ENCODE measurements at regions not wholly inside any gene's neighbourhood (a gene's known extent, or its start where the extent isn't known, plus 50 kb on each side); places are given as distances from the start of the nearest gene placed in this dataset.

DNA sequence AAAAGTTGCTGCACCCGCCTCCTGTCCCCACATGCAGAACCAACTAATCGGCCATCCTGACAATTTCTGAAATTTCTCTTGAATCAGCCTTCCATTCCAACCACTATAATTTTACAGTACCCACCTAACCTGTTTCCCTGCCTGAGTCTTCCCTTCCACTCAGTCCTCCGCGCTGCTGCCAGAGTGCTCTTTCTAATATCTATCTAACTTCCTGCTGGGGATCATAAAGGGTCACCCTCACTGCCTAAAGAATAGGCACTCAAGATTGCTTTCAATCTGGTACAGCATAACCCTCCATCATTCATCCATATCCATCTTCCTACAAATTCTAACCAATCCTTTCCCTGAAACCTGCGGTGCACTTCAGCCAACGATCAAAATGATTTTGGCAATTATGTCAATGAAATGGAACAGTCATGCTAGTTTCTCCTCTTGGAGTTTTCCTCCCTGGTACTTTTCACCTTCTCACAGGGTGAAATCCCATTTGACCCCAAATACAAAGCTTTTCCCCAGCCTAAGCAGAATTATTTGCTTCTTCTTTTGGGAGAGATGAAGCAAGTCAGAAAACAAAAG lies 117.5 kb upstream of the BEND6 start:
- Histone ChIP-seq H3K27me3 (ENCODE audit: control insufficient read depth, extremely low read depth, insufficient read depth, low read length) (no peaks in the 10 kb centered on the region), H3K9ac (ENCODE audit: control insufficient read depth, extremely low read depth, insufficient read depth, low read length) (no peak overlapping the region), H3K9me3 (ENCODE audit: control insufficient read depth, low read depth, low read length) (no peaks in the 10 kb centered on the region), H3K36me3 (ENCODE audit: control insufficient read depth in 2 of 2, extremely low read depth in 1 of 2, insufficient read depth in 2 of 2, low read length in 2 of 2) (no peaks in the 10 kb centered on the region), H3K4me1 (ENCODE audit: control insufficient read depth, extremely low read depth, insufficient read depth, low read length) (peaks cover under 1% of the 10 kb centered on the region), H3K4me3 (ENCODE audit: control insufficient read depth in 2 of 3, extremely low read depth in 1 of 3, insufficient read depth in 2 of 3, low read depth in 1 of 3, low read length in 3 of 3) (no peak overlapping the region), H4K20me1 (ENCODE audit: control insufficient read depth, extremely low read depth, insufficient read depth, low read length) (no peaks in the 10 kb centered on the region), H3K79me2 (ENCODE audit: control insufficient read depth, insufficient read depth, low read length) (peaks cover 7% of the 10 kb centered on the region), H3K4me2 (ENCODE audit: control insufficient read depth, extremely low read depth, insufficient read depth, low read depth, low read length) (no peak overlapping the region), H3K27ac (ENCODE audit: control insufficient read depth, insufficient read depth, low read length) (no peak overlapping the region), H3K9me1 (ENCODE audit: control insufficient read depth, extremely low read depth, insufficient read depth, low read length) (no peaks in the 10 kb centered on the region), H2AFZ (ENCODE audit: control insufficient read depth, low read length) (no peak overlapping the region)
- no peak for DNase-seq (ENCODE audit: low read depth, low spot score)
- dilution Hi-C loops (cut with MboI; ENCODE audit: extremely low pct_ligation_motif_present, low sequenced_read_pairs) = no loop called here
- TF ChIP-seq, protein P1, sequence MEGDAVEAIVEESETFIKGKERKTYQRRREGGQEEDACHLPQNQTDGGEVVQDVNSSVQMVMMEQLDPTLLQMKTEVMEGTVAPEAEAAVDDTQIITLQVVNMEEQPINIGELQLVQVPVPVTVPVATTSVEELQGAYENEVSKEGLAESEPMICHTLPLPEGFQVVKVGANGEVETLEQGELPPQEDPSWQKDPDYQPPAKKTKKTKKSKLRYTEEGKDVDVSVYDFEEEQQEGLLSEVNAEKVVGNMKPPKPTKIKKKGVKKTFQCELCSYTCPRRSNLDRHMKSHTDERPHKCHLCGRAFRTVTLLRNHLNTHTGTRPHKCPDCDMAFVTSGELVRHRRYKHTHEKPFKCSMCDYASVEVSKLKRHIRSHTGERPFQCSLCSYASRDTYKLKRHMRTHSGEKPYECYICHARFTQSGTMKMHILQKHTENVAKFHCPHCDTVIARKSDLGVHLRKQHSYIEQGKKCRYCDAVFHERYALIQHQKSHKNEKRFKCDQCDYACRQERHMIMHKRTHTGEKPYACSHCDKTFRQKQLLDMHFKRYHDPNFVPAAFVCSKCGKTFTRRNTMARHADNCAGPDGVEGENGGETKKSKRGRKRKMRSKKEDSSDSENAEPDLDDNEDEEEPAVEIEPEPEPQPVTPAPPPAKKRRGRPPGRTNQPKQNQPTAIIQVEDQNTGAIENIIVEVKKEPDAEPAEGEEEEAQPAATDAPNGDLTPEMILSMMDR (optimal IDR thresholded peaks at IDR 0.05 in 1 of 3, IDR thresholded peaks at IDR 0.05 in 1 of 3, conservative IDR thresholded peaks at IDR 0.05 in 1 of 3; ENCODE audit: extremely low read depth in 1 of 3, insufficient read depth in 2 of 3, low read length in 3 of 3) = no peak
- no peak for TF ChIP-seq EZH2 (IDR thresholded peaks at IDR 0.05; ENCODE audit: low read length)
- FAIRE-seq = no peak

DNA sequence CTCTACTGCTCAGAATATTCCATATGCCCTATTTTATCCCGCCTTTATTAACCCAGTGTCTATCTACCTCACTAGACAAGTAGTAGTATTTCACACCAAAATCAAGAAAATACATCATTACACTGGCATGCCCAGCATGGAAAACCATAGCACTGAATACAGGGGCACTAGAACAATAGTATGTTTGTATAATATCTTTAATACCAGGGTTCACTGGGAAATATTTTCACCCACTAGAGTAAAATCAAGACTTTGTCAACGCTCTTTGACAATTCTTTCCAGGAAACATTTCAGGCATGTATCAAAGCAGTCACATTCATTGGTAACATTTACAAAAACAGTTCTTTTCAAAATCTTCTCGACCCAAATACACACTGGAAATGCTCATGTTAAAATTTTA lies 119.3 kb upstream of the BEND6 start:
- no peak for TF ChIP-seq EZH2 (IDR thresholded peaks at IDR 0.05; ENCODE audit: low read length)
- TF ChIP-seq, protein P1 (optimal IDR thresholded peaks at IDR 0.05 in 1 of 3, IDR thresholded peaks at IDR 0.05 in 1 of 3, conservative IDR thresholded peaks at IDR 0.05 in 1 of 3; ENCODE audit: extremely low read depth in 1 of 3, insufficient read depth in 2 of 3, low read length in 3 of 3) = no peak
- H3K36me3 ChIP-seq (ENCODE audit: control insufficient read depth in 2 of 2, extremely low read depth in 1 of 2, insufficient read depth in 2 of 2, low read length in 2 of 2) = no peaks in the 10 kb centered on the region
- H3K9me3 ChIP-seq (ENCODE audit: control insufficient read depth, low read depth, low read length) = no peaks in the 10 kb centered on the region
- H4K20me1 ChIP-seq (ENCODE audit: control insufficient read depth, extremely low read depth, insufficient read depth, low read length) = no peaks in the 10 kb centered on the region
- H3K9ac ChIP-seq (ENCODE audit: control insufficient read depth, extremely low read depth, insufficient read depth, low read length) = no peak overlapping the region
- dilution Hi-C loops (cut with MboI; ENCODE audit: extremely low pct_ligation_motif_present, low sequenced_read_pairs) = no loop called here
- peaks cover 7% of the 10 kb centered on the region for H3K79me2 ChIP-seq (ENCODE audit: control insufficient read depth, insufficient read depth, low read length)
- no peaks in the 10 kb centered on the region for H3K9me1 ChIP-seq (ENCODE audit: control insufficient read depth, extremely low read depth, insufficient read depth, low read length)
- DNase-seq (ENCODE audit: low read depth, low spot score) = no peak
- H3K27me3 ChIP-seq (ENCODE audit: control insufficient read depth, extremely low read depth, insufficient read depth, low read length) = no peaks in the 10 kb centered on the region
- no peak overlapping the region for H3K4me3 ChIP-seq (ENCODE audit: control insufficient read depth in 2 of 3, extremely low read depth in 1 of 3, insufficient read depth in 2 of 3, low read depth in 1 of 3, low read length in 3 of 3)
- no peak for FAIRE-seq
- no peak overlapping the region for H2AFZ ChIP-seq (ENCODE audit: control insufficient read depth, low read length)
- H3K4me1 ChIP-seq (ENCODE audit: control insufficient read depth, extremely low read depth, insufficient read depth, low read length) = no peaks in the 10 kb centered on the region
- H3K27ac ChIP-seq (ENCODE audit: control insufficient read depth, insufficient read depth, low read length) = no peak overlapping the region
- H3K4me2 ChIP-seq (ENCODE audit: control insufficient read depth, extremely low read depth, insufficient read depth, low read depth, low read length) = no peak overlapping the region
